Hematopoietic multipotent progenitor cell treated with erythropoietin and hydrocortisone succinate and interleukin-3 and kit ligand, for 17 days (in vitro differentiated cells): ENCODE measurements at regions not wholly inside any gene's neighbourhood (a gene's known extent, or its start where the extent isn't known, plus 50 kb on each side); places are given as distances from the start of the nearest gene placed in this dataset.

Source experiments
- DNase-seq: peaks from one replicate; pipeline ENCODE4 v3.0.0-alpha.2; 2015; ENCODE audit warnings: low spot score

DNA sequence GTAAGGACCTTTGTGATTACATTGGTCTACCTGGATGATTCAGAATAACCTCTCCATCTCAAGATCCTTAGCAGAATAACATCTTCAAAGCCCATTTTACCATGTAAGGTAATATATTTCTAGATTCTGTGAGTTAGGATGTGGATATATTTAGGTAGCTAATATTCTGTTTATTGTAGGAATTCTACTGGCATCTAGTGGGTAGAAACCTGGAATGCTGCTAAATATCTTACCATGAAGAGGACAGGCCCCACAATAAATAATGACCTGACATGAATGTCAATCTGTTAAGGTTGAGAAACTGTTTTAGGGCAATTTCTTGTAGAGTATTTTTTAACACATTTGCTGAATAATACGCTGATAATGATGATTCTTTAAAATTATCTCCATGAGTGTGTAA, 426.8 kb downstream of the MAN2A1 start:
- no peak for DNase-seq

GRCh38 chr5:110134963-110135935, 445.5 kb downstream of the MAN2A1 start:
- DNase-seq, result no peak

DNA sequence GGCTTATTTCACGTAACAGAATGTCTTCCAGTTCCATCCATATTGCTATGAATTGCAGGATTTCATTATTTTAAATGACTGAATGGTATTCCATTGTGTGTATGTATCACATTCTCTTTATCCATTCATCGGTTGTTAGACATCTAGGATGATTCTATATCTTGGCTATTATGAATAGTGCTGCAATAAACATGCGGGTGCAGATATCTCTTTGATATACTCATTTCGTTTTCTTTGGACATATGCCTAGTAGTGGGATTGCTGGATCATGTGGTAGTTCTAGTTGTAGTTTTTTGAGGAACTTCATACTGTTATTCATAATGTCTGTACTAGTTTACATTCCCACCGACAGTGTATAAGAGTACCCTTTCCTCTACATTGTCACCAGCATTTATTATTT, 460.5 kb downstream of the MAN2A1 start:
- DNase-seq, result no peak

GRCh38 chr5:110159202-110159601, 469.5 kb downstream of the MAN2A1 start:
- no peak for DNase-seq

GRCh38 chr5:110161162-110161561, 471.4 kb downstream of the MAN2A1 start:
- DNase-seq, result no peak

DNA sequence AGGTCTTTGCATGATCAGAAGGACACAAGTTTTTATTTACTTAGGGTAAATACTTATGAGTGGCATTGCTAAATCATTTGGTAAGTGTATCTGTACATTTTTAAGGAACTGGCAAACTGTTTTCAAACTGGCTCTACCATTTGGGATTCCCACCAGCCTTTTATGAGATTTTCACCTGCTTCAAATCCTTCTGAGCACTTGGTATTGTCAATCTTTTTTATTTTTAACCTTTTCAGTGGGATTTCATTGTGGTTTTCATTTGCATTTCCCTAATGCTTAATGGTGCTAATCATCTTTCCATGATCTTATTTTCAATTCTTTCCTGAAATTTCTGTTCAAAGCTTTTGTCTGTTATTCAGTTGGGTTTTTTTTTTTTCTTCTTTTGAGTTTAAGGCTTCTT, 475.6 kb downstream of the MAN2A1 start:
- no peak for DNase-seq

GRCh38 chr5:110167384-110167783, 477.7 kb downstream of the MAN2A1 start:
- DNase-seq, result no peak

DNA sequence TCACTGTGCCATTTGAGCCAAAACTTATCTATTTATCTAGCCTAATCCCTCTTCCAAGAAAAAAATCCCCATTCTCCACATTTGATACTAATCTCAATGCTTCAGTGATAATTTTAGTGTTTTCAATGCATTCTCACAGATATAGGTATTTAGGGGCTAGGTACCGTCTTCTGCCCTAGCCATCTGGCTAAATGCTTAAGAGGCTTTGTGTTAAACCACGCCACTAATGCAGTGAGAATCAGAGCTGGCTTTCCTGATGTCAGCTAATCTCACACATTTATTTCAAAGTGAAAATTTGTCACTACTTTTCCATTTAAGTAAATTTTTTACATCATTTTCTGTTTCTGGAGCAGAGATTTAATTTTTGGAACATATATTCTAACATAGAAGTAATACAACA, 479.7 kb downstream of the MAN2A1 start:
- no peak for DNase-seq

- no peak for DNase-seq
Measured at GRCh38 chr5:110177729-110178128, 488.0 kb downstream of the MAN2A1 start.

- DNase-seq, result no peak
Measured at GRCh38 chr5:110179321-110179720, 489.6 kb downstream of the MAN2A1 start.

DNA sequence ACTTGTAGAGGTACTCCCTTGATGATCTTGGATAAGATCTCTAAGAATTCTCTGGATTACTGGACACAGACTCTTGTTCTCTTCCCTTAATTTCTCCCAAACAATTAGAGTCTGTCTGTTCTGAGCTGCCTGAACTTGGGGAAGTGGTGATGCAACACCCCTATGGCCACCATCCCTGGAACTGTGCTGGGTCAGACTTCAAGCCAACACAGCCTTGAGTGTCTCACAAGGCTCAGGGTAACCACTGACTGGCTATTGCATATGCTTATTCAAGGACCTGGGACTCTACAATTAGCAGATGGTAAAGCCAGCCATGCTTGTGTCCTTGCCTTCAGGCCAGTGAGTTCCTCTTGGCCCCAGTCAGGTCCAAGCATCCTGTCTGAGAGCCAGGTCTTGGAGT, 504.5 kb downstream of the MAN2A1 start:
- no peak for DNase-seq

GRCh38 chr5:110195288-110195687, 505.6 kb downstream of the MAN2A1 start:
- DNase-seq, result no peak

GRCh38 chr5:110201791-110202190, 512.1 kb downstream of the MAN2A1 start:
- DNase-seq, result no peak

- DNase-seq, result no peak
Measured at GRCh38 chr5:110203661-110204060, 513.9 kb downstream of the MAN2A1 start.

GRCh38 chr5:110209401-110209800, 517.1 kb downstream of the TMEM232 start:
- no peak for DNase-seq

- DNase-seq, result no peak
Measured at GRCh38 chr5:110218981-110219380, 507.5 kb downstream of the TMEM232 start.

DNA sequence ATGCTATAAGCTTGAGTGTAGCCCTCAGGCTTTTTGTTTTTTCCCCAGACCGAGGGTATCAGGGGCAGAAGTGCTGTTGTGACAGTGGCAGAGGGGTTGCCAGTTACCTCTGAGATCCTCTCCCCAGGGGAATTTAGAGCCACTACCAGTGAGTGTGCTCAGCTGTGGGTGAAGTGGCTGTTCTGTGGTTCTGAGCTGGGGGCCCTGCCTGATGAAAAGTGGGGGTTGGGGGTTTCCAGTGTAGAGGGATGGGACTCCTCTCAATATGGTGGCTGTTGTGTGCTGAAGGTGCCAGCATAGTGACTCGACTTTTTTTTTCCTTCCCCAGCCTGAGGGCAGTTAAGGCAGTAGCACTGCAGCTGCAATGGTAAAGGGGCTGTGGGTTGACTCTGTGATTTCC, 506.7 kb downstream of the TMEM232 start:
- DNase-seq, result no peak

- no peak for DNase-seq
Measured at GRCh38 chr5:110221036-110221435, 505.4 kb downstream of the TMEM232 start.

GRCh38 chr5:110224050-110224449, 502.4 kb downstream of the TMEM232 start:
- no peak for DNase-seq

GRCh38 chr5:110225949-110226348, 500.5 kb downstream of the TMEM232 start:
- DNase-seq, result no peak

- no peak for DNase-seq
Measured at GRCh38 chr5:110239786-110240185, 486.7 kb downstream of the TMEM232 start.

GRCh38 chr5:110242950-110243349, 483.5 kb downstream of the TMEM232 start:
- no peak for DNase-seq

- DNase-seq, result no peak
Measured at GRCh38 chr5:110248921-110249320, 477.6 kb downstream of the TMEM232 start.

DNA sequence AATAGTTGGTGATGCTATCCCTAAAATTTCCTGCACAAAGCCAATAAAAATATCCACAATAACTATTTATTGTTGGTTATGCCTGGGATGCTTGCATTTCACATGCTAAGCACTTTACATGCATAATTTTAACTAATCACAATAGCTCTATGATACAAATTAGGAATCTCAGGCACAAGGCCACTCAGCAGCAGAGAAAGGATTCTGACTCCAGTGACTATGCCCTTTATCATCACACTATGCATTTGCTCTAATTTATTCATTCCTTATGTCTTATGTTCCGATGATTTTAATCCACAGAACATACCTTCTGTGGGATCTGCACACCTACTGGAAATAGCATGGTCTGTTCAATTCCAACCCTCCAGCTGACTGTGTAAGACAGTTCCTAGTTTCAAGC, 476.1 kb downstream of the TMEM232 start:
- DNase-seq, result no peak
